Renal cortex interstitium (tissue), 11 donors: ENCODE measurements at regions not wholly inside any gene's neighbourhood (a gene's known extent, or its start where the extent isn't known, plus 50 kb on each side); places are given as distances from the start of the nearest gene placed in this dataset.

Experiments used
- DNase-seq, 11 donors: peaks; one replicate each; pipeline ENCODE4 v3.0.0-alpha.2; 2013; ENCODE audit warnings: low read depth in 9 of 11, low spot score in 4 of 11; ENCODE audit errors: extremely low read depth in 1 of 11

DNA sequence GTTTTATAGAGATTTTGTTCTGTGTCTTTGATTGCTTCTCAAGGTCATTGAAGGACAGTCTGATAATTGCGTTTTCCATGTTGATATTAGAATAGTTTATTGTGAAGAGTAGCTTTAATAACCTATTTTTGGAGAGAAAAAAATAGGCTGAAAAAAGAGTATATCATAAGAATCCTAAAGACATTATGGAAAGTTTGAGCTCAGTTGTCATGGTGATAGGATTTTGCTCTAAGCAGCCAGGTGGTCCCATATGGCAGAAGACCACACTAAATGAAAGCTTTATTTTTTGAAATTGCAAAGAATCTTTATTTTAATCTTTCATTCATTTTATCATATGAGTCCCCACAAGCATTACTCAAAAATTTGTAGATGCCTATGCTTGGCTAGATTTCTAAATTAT is 358.9 kb upstream of the NAV3 start:
- peak in 1 of 11 donors; percentile 9 for DNase-seq

DNA sequence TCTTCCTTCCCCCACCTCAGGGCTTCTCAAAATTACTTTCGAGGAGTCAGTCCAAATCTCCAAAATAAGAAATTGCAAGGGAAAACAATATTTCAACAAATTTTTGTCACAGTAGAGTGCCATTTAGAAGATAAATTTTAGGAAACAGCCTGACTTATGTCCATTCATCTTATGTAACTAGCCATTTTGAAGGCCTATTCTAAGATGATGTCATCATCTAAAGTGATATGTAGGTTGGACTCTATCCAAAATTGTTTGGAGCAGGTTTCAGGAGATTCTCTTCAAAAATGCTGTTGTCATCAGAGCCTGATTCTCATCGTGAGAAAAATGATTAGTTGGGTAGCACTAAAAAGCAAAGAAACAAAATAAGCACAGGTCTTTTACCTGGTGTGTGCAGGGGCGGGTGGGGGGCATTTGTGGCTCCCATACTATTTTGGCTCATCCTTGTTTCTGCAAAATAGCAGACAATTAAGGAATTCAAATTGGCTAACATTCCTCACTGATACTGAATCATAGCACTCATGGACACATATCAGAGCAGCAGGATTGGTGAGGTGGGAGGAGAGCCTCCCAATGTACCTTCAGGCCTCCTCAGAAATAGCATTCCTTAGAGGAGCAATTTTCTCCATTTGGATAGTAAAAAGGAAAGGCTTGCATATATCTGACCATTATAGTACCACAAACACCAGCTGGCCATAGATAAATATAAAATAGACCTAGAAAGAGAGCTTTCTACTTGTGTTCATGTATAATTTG is 360.9 kb upstream of the NAV3 start:
- DNase-seq = no peak

DNA sequence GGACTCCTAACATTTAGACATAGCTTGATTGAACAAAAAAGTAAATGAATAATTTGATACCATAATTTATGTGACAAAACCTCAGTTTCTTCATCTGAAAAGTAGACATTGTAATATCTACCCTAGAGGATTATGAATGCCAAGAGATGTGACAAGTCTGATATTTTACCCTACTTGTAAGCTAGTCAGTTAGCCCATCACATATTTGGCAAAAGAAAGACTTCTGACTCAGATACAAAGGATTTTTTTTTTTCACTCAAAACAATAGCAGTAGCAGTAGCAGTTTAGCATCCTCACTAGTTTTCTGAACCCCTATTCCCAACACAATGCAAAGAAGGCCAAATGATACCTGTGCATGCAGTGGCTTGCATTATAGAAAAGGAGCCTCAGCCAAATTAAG is 377.3 kb upstream of the E2F7 start:
- no peak for DNase-seq

DNA sequence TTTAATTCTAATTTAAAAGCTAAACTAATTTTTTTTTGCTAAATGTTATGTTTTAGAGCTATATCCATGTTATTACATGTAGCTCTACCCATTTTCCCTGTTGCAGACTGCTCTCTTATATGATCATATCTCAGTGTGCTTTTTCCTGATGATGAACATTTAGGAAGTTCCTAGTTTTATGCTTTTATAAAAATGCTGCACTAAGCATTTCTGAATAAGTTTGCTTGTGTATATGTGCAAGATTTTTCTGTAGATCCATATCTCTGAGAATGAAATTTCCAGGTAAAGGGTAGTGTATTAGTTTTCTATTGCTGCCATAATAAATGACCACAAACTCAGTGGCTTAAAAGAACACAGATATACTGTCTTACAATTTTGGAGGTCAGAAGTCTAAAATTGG is 374.4 kb upstream of the E2F7 start:
- DNase-seq = no peak

DNA sequence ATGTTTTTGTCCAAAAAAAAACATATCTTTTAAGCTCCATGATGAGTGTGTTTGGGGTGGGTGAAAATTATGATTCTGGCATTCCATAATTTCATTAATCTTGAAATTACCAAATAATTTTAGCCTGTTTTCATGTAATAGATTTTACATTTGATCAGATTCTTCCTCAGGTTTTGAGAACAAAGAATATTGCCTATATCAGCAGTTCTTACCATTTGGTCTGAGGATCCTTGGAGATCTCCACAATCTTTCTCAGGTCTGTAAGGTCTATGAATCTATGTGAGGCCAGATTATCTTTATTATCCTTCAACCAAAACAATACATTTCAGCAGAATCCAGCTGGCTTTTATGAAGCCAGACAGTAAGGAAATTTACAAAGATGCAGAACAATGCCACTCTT is 373.3 kb upstream of the E2F7 start:
- DNase-seq = no peak

DNA sequence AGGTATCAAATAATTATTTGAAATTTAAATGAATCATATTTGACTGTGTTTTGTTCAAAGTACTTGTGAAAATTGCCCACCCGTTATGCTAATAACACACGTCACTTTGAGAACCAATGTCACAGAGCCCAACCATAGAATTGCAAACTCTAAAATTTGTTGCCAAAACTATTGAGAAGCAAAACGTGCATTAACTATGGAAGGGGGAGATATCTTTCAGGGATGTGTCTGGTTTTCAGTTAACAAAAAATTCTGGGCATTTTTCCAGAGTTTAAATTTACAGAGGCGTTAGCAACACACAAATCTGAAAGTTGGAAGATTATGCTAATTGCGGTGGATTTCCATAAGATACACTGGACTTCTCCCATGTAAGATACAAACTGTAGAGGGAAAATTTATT is 371.8 kb upstream of the E2F7 start:
- no peak for DNase-seq

DNA sequence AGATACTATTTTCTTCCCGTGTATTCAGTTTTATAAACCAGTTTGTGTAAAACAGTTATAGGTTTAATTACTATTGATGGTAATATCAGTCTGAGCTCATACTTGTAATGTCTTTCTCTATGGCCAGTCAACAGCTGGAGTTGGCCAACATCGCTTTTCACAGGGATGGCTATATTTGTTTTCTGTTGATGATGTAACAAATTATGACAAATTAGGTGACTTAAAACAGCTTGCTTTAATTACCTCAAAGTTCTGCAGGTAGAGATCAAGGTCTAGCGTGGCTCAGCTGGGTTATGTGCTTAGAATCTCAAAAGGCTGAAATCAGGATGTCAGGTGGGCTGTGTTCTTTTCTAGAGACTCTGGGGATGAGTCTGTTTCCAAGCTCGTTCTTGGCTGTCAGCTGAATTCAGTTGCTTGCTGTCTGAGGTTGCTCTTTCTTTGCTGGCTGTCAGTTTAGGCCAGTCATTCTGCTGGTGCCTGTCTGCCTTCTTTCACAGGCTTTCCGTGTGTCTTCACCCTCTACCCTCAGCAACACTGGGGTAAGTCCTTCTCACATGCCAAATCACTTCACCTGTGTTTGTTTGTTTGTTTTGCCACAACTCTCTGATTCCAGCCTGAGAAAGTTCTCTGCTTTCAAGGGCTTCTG is 370.2 kb upstream of the E2F7 start:
- no peak for DNase-seq

DNA sequence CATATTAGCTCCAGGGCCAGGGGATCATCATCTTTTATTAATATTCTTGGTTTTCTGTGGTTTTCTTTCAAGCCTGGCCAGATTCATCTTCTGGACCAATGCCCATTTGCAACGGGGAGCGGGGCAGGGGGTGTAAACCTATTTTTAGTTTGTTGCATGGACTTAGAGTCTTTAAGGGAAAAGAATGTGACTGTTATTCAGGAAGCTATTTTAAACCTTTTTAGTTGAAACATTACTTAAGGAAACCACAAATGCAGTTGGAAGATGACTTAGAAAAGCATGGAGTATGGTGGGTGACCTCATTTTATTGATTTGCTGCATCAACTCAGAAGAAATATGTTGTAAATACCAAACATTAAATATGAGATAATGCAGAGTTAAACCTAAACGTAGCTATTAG is 368.4 kb upstream of the E2F7 start:
- DNase-seq = no peak

DNA sequence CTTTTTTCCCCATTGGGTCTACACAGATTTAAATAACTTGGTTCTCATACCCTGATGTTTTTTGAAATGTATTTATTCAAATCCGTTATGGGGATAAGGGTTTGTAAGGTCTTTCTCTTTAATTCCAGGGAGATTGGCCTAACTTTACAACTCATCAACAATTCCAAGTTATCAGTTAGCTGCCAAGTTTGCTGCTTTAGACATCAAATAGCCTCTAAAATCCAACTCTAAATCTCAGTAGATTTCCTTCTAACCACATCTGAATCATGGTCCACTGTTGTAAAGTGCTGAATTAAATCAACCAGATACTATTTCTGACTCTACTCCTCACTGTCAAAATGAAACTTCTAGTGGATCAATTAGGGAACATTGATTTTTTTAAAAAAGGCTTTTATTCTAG is 364.1 kb upstream of the E2F7 start:
- DNase-seq = no peak

DNA sequence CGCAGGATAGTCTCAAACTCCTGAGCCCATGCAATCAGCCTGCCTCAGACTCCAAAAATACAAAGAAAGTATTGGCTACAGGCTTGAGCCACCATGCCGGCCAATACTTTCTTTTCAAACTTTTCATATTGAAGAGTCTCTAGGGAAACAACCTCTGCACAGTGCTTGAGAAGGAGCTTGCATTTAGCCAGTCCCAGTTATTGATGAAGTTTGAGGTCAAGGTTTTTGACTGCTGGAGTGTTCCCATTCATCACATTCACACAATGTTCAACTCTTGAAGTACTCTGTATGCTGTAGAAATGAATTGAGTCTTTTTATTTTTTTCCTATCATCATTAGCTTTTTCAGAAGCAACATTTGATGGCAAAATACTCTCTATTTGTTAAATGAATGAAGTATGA is 355.8 kb upstream of the E2F7 start:
- no peak for DNase-seq

DNA sequence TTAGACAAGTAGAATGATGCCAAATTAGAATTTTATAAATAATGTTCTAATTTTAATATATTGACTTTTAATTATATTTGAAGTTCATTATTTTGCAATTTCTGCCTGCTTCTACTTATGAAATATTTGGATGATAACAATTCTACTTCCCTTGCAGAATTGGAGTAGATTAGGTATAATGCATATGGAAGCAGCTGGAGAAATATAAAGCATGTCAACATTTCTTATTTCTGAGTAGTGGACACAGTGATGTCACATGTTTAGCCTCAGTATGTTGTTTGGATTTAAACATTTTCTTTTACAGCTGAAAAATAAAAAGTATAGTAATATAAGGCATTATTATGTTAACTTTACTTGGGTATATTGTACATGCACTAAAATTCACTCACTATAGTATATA is 344.2 kb upstream of the E2F7 start:
- no peak for DNase-seq

DNA sequence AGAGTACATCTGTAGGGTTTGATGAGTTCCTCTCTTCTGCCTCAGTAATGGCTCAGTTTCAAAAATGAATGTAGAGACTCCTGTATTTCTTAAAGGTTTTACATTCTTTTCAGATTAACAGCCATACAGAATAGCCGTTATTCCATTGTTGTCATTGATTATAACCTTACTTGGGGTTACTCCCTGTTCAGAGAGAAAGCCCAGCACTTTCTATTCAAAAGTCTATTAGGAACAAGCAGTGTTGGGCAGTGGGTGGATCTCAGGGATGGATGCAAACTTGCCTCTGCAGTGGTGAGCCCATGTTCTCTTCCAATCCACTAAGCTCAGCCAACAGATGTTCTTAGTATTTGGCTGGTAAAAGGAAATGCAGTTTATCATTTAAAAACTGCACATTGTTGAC is 342.6 kb upstream of the E2F7 start:
- DNase-seq = no peak

DNA sequence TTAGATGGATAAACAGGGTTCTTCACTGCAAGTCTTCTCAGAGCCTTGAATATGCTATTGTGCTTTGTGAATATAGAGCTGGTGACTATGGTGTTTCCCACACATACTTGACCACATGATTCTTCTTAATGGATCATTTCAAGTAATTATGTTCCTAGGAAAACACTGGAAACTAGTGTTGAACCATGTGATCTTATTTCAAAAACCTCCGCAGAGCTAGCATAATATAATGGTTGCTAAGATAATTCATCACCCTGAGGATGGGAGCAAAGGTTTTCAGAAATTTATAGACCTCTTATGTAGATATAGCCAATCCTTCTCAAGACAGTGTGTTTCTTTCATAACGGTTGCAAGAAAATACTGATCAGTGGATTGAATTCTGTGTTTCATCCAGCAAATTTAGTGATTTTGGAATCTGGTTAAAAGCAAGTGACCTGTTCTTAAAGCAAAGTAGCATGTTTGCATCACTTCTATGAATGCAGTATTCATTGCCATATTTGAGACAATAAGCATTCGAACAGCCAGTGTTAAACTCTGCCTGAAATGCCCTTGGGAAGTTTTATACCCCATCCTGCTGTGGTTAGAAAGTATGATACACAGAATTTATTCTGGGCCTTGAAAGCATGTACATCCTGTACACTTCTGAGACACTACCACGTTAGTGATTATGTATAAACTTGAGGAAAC is 341.0 kb upstream of the E2F7 start:
- DNase-seq = no peak

DNA sequence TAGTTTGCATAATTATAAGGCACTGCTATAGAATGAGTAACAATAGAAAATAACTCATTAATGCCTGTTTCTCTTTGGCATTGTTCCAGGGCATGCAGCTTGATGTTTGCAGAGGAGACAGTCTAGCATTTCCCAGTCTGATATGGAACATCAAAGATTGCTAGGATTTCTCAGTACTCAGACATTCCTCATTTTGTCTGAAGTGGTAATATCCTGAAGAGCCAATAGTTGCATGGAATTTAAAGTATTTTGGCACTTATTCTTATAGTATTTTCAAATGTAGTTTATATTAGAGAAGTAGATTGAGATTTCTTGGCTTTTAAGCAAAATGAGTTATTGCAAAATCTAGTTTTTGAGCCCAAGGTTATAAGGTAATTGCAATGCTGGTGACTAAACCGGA is 337.3 kb upstream of the E2F7 start:
- no peak for DNase-seq

DNA sequence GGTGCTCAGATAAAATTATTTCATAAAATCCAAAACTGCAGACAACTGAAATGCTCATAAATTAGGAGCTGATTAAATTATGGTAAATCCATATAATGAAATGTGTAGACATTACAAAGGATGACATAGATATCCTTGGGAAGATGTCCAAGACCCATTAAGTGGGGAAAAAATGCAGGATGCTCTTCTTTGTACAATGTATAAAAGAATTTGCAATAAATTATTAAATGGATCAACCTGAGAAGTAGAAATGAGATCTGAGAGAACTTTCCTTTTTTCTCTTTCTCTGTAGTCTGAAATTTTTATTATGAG is 336.4 kb upstream of the E2F7 start:
- DNase-seq = no peak

DNA sequence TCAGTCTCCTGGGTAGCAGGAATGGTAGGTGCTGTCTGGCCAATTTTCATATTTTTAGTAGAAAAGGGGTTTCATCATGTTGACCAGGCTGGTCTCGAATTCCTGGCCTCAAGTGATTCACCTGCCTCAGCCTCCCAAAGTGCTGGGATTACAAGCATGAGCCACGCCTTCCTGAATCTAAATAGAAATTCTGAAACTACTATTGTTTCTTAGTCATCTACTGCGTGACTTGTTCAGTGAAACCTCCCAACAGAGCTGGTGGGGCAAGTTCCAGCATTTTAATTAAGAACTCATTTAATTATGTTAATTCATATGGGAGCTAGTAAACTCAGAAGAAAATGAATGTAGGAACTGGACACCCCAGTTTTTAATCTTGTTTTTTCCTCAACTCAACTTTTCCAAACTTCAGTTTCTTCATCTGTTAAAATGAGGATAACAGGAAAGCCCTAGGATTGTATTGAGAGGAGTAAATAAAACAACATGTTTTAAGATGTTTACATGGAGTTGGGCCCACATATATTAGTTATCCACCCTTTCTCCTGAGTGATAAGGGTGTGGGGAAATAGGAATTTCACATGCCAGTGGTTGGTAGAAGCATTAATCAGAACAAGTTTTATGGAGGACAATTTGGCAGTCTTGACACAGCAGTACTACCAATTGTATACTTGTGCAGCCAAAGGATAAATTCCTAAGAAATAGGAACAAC is 335.8 kb upstream of the E2F7 start:
- DNase-seq = no peak

DNA sequence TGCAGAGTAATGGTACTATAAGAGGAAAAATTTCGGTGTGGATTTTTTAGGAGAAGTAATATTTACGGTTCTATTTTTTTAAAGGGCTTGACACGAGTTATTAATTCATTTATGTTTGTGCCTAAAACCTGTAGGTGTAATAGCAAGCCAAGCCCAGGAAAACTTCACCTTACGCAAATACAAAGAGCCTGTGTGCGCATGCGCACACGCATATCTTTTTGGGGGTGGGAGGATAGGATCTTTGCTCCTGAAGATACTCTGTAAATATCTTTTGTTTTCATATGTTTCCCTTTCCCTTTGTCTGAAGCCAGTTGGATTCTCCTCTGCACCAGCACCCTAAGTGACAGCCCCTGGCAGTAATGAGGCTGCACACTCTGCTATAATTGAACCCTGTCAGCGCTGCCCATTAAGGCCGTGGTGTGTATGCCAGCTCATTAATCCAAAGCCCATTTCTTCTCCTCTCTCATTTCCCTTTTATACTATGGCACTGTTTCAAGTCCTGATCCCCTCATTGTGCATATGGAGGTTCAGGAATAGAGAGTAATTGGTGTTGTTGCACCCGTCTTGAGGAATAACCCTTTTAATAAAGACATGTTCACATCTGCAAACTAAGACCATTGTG is 327.2 kb upstream of the E2F7 start:
- DNase-seq = no peak

DNA sequence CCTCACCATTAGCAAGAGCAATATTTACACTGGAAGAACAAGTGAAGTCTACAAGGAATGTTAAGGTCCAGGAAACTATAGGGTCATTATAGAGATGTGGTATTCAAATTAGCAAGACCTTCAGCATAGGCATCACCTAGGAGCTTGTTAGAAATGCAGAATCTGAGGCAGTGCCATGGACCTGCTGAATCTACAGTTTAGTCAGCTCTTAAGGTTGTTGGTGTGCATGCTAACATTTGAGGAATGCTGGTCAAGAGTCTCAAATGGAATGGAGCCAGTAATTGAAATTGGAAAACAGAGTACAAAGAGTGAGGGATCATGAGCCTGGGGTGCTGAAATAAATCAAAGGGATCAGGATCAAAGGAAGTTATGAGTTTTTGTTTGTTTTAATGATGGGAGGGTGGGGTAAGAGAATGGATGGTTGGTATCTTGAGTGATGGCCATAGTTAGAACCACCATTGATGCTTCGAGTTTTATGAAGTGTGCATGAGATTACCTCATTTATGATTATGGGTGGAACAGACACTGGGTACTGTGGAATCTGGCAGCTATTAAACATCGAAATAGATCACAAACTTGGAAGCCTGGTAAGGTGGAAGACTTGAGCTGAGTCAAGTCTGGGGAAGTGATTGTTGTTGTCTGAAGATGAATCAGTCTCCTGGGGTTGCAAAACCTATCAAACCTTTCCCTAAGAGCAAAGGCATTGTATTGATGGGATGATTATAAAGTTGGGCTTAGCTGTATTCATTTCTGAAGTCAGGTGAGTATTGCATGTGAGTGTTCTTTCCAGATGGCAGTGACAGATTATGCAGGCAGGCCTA is 323.3 kb upstream of the E2F7 start:
- no peak for DNase-seq

DNA sequence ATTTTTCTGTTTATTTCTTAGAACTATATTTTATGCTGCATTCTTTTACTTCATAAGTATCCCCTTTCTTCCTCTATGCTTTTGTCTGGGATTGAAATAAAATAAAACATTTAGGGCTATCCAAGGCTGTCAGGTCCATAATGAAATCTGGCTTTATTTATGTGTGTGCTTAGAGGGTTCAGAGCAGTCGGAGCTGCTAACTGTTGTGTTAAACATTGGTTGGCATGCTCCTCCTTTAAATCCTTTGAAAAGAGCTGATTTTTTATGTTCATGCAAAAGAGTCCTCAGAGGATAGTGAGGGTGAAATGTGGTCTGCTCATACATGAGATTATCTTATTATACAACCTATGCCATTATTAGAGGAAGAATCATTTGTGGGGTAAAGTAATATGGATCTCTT is 322.3 kb upstream of the E2F7 start:
- no peak for DNase-seq
